Pons (tissue), 1 donor: ENCODE measurements at regions not wholly inside any gene's neighbourhood (a gene's known extent, or its start where the extent isn't known, plus 50 kb on each side); places are given as distances from the start of the nearest gene placed in this dataset.

Experiments
- DNase-seq: peaks from one replicate; pipeline ENCODE4 v3.0.0-alpha.2; 2016; ENCODE audit warnings: low spot score

- DNase-seq, result no peak
Measured at GRCh38 chr22:27350306-27350705, 451.2 kb downstream of the MN1 start.

GRCh38 chr22:27352426-27352825 is 449.1 kb downstream of the MN1 start:
- DNase-seq, result no peak

- no peak for DNase-seq
Measured at GRCh38 chr22:27358096-27358870, 443.3 kb downstream of the MN1 start.

- no peak for DNase-seq
Measured at GRCh38 chr22:27370269-27370668, 431.3 kb downstream of the MN1 start.

GRCh38 chr22:27370987-27371386 is 430.6 kb downstream of the MN1 start:
- no peak for DNase-seq

- no peak for DNase-seq
Measured at GRCh38 chr22:27372364-27372763, 429.2 kb downstream of the MN1 start.

- DNase-seq, result no peak
Measured at GRCh38 chr22:27372969-27373670, 428.4 kb downstream of the MN1 start.

- no peak for DNase-seq
Measured at GRCh38 chr22:27377501-27378295, 423.9 kb downstream of the MN1 start.

GRCh38 chr22:27378311-27378800 is 423.2 kb downstream of the MN1 start:
- no peak for DNase-seq

- no peak for DNase-seq
Measured at GRCh38 chr22:27378995-27379394, 422.6 kb downstream of the MN1 start.

- DNase-seq, result no peak
Measured at GRCh38 chr22:27380855-27381254, 420.7 kb downstream of the MN1 start.

- DNase-seq, result no peak
Measured at GRCh38 chr22:27381552-27381951, 420.0 kb downstream of the MN1 start.

GRCh38 chr22:27381960-27382742 is 419.4 kb downstream of the MN1 start:
- no peak for DNase-seq

GRCh38 chr22:27382947-27383346 is 418.6 kb downstream of the MN1 start:
- no peak for DNase-seq

- no peak for DNase-seq
Measured at GRCh38 chr22:27383896-27384295, 417.7 kb downstream of the MN1 start.

- DNase-seq, result no peak
Measured at GRCh38 chr22:27385261-27385998, 416.1 kb downstream of the MN1 start.

GRCh38 chr22:27386186-27386585 is 415.4 kb downstream of the MN1 start:
- no peak for DNase-seq

GRCh38 chr22:27387561-27387960 is 414.0 kb downstream of the MN1 start:
- DNase-seq, result no peak

GRCh38 chr22:27388090-27388600 is 413.4 kb downstream of the MN1 start:
- DNase-seq, result no peak

GRCh38 chr22:27389727-27390075 is 411.9 kb downstream of the MN1 start:
- no peak for DNase-seq
